Neural progenitor cell (in vitro differentiated cells): ENCODE measurements at regions not wholly inside any gene's neighbourhood (a gene's known extent, or its start where the extent isn't known, plus 50 kb on each side); places are given as distances from the start of the nearest gene placed in this dataset.

Source experiments
- DNase-seq: peaks from one replicate; pipeline ENCODE4 v3.0.0-alpha.2; 2016; ENCODE audit warnings: low spot score
- H2AFZ ChIP-seq: fragments of 200-600 bp; sonication (generic); replicated peaks from 2 replicates; pipeline ENCODE4 v1.6.1; 2016; ENCODE audit warnings: antibody characterized with exemption
- H3F3A ChIP-seq: fragments of 200-600 bp; sonication (generic); 2 replicates; pipeline ENCODE4 v1.6.1; 2016; ENCODE audit warnings: antibody characterized with exemption, low read depth
- H3K27ac ChIP-seq: fragments of 200-600 bp; sonication (generic); 2 replicates; pipeline ENCODE4 v1.5.1; 2016; ENCODE audit warnings: mild to moderate bottlenecking
- H3K27me3 ChIP-seq: fragments of 200-600 bp; sonication (generic); 2 replicates; pipeline ENCODE4 v1.6.1; 2016; ENCODE audit warnings: mild to moderate bottlenecking, moderate library complexity
- H3K36me3 ChIP-seq: fragments of 200-600 bp; sonication (generic); 2 replicates; pipeline ENCODE4 v1.5.1; 2016
- H3K4me1 ChIP-seq: fragments of 200-600 bp; sonication (generic); 2 replicates; pipeline ENCODE4 v1.6.1; 2016; ENCODE audit warnings: mixed run types
- H3K4me2 ChIP-seq: fragments of 200-600 bp; sonication (generic); 2 replicates; pipeline ENCODE4 v1.6.1; 2016
- H3K4me3 ChIP-seq: fragments of 200-600 bp; sonication (generic); 2 replicates; pipeline ENCODE4 v1.5.1; 2016
- H3K79me2 ChIP-seq: fragments of 200-600 bp; sonication (generic); 2 replicates; pipeline ENCODE4 v1.6.1; 2016; ENCODE audit warnings: low read depth
- H3K9ac ChIP-seq: fragments of 200-600 bp; sonication (generic); 2 replicates; pipeline ENCODE4 v1.6.1; 2016
- H3K9me3 ChIP-seq: fragments of 200-600 bp; sonication (generic); 2 replicates; pipeline ENCODE4 v1.5.1; 2016; ENCODE audit warnings: low read depth
- H4K20me1 ChIP-seq: fragments of 200-600 bp; sonication (generic); 2 replicates; pipeline ENCODE4 v1.6.1; 2016; ENCODE audit warnings: low read depth
- H3K27ac Mint-ChIP-seq: 3 replicates; pipeline ENCODE4 v1.8.0; 2021; ENCODE audit warnings: mixed read lengths
- H3K27me3 Mint-ChIP-seq: 2 replicates; pipeline ENCODE4 v1.8.0; 2022; ENCODE audit warnings: low read depth, mild to moderate bottlenecking, inconsistent platforms, moderate library complexity, mixed read lengths; ENCODE audit not compliant: insufficient read depth
- H3K36me3 Mint-ChIP-seq: 3 replicates; pipeline ENCODE4 v1.8.0; 2021; ENCODE audit warnings: mixed read lengths
- H3K4me1 Mint-ChIP-seq: 3 replicates; pipeline ENCODE4 v1.8.0; 2021; ENCODE audit warnings: mixed read lengths
- H3K4me3 Mint-ChIP-seq: 3 replicates; pipeline ENCODE4 v1.8.0; 2021; ENCODE audit warnings: mild to moderate bottlenecking, moderate library complexity, mixed read lengths
- H3K9me3 Mint-ChIP-seq: 3 replicates; pipeline ENCODE4 v1.8.0; 2020; ENCODE audit warnings: mixed read lengths
- CTCF ChIP-seq: fragments of 200-600 bp; sonication (generic); IDR thresholded peaks from 2 replicates; pipeline ENCODE4 v1.5.1; 2017; ENCODE audit warnings: antibody characterized with exemption, mild to moderate bottlenecking
- EZH2 ChIP-seq: fragments of 200-600 bp; sonication (generic); IDR thresholded peaks from 2 replicates; pipeline ENCODE4 v1.6.1; 2017; ENCODE audit warnings: antibody characterized with exemption, mild to moderate bottlenecking, moderate library complexity
- EZH2phosphoT487 ChIP-seq: fragments of 200-600 bp; sonication (generic); IDR thresholded peaks from 2 replicates; pipeline ENCODE4 v1.6.1; 2017; ENCODE audit warnings: antibody characterized with exemption

GRCh38 chr13:70541451-70541850 is 433.2 kb upstream of the KLHL1 start:
- Histone ChIP-seq H3K79me2 (no peaks in the 10 kb centered on the region), H3K9me3 (no peaks in the 10 kb centered on the region), H3K27ac (no peak overlapping the region), H3K4me1 (no peaks in the 10 kb centered on the region), H3K4me2 (no peak overlapping the region), H3F3A (no peaks in the 10 kb centered on the region), H2AFZ (no peak overlapping the region), H4K20me1 (no peaks in the 10 kb centered on the region), H3K27me3 (no peaks in the 10 kb centered on the region), H3K4me3 (no peak overlapping the region), H3K36me3 (no peaks in the 10 kb centered on the region), H3K9ac (no peak overlapping the region)
- H3K27ac Mint-ChIP-seq, result no peak overlapping the region
- no peak for DNase-seq
- H3K9me3 Mint-ChIP-seq, result no peaks in the 10 kb centered on the region
- H3K27me3 Mint-ChIP-seq, result no peaks in the 10 kb centered on the region
- no peaks in the 10 kb centered on the region for H3K4me1 Mint-ChIP-seq
- H3K36me3 Mint-ChIP-seq, result no peaks in the 10 kb centered on the region
- H3K4me3 Mint-ChIP-seq, result no peak overlapping the region
- TF ChIP-seq EZH2 (no peak), CTCF (no peak), EZH2phosphoT487 (no peak)

- Mint-ChIP-seq H3K27ac (no peak overlapping the region), H3K4me3 (no peak overlapping the region), H3K36me3 (no peaks in the 10 kb centered on the region), H3K27me3 (no peaks in the 10 kb centered on the region), H3K9me3 (no peaks in the 10 kb centered on the region), H3K4me1 (peaks cover 7% of the 10 kb centered on the region)
- Histone ChIP-seq H3K27ac (no peak overlapping the region), H3K79me2 (no peaks in the 10 kb centered on the region), H3K27me3 (no peaks in the 10 kb centered on the region), H3K9ac (no peak overlapping the region), H3K4me3 (no peak overlapping the region), H3K36me3 (no peaks in the 10 kb centered on the region), H3K4me2 (no peak overlapping the region), H2AFZ (no peak overlapping the region), H3K4me1 (no peaks in the 10 kb centered on the region), H3K9me3 (no peaks in the 10 kb centered on the region), H3F3A (no peaks in the 10 kb centered on the region), H4K20me1 (no peaks in the 10 kb centered on the region)
- no peak for TF ChIP-seq EZH2
- DNase-seq, result no peak
Measured at GRCh38 chr13:70534466-70534865, 426.2 kb upstream of the KLHL1 start.

- Histone ChIP-seq H3K4me3 (no peak overlapping the region), H3K9me3 (no peaks in the 10 kb centered on the region), H3K79me2 (no peaks in the 10 kb centered on the region), H3K27ac (no peak overlapping the region), H3K36me3 (no peaks in the 10 kb centered on the region), H3K9ac (no peak overlapping the region), H4K20me1 (no peaks in the 10 kb centered on the region), H3K27me3 (no peaks in the 10 kb centered on the region), H3K4me1 (no peaks in the 10 kb centered on the region), H3F3A (no peaks in the 10 kb centered on the region), H2AFZ (no peak overlapping the region), H3K4me2 (no peak overlapping the region)
- Mint-ChIP-seq H3K4me1 (no peaks in the 10 kb centered on the region), H3K36me3 (no peaks in the 10 kb centered on the region), H3K27me3 (no peaks in the 10 kb centered on the region), H3K27ac (no peak overlapping the region), H3K4me3 (no peak overlapping the region), H3K9me3 (no peaks in the 10 kb centered on the region)
- no peak for TF ChIP-seq CTCF
- TF ChIP-seq EZH2phosphoT487, result no peak
- no peak for TF ChIP-seq EZH2
- DNase-seq, result no peak
Measured at GRCh38 chr13:70529652-70530051, 421.4 kb upstream of the KLHL1 start.

GRCh38 chr13:70527599-70527998 is 419.3 kb upstream of the KLHL1 start:
- H3K27ac ChIP-seq, result no peak overlapping the region
- no peaks in the 10 kb centered on the region for H3K27me3 ChIP-seq
- no peaks in the 10 kb centered on the region for H3K9me3 ChIP-seq
- no peaks in the 10 kb centered on the region for H3K4me1 ChIP-seq
- DNase-seq, result no peak
- Mint-ChIP-seq H3K27ac (no peak overlapping the region), H3K9me3 (no peaks in the 10 kb centered on the region), H3K4me1 (no peaks in the 10 kb centered on the region), H3K27me3 (no peaks in the 10 kb centered on the region), H3K36me3 (no peaks in the 10 kb centered on the region), H3K4me3 (no peak overlapping the region)
- no peak overlapping the region for H3K4me3 ChIP-seq
- TF ChIP-seq EZH2 (no peak), EZH2phosphoT487 (no peak), CTCF (no peak)
- no peak overlapping the region for H3K4me2 ChIP-seq
- no peak overlapping the region for H3K9ac ChIP-seq
- H2AFZ ChIP-seq, result no peak overlapping the region
- H4K20me1 ChIP-seq, result no peaks in the 10 kb centered on the region
- no peaks in the 10 kb centered on the region for H3F3A ChIP-seq
- no peaks in the 10 kb centered on the region for H3K79me2 ChIP-seq
- H3K36me3 ChIP-seq, result no peaks in the 10 kb centered on the region
